ENCODE measurements at regions not wholly inside any gene's neighbourhood (a gene's known extent, or its start where the extent isn't known, plus 50 kb on each side); places are given as distances from the start of the nearest gene placed in this dataset.
A peak's percentile ranks its signal among the peaks of the same experiment; 100 is the strongest.

DNA sequence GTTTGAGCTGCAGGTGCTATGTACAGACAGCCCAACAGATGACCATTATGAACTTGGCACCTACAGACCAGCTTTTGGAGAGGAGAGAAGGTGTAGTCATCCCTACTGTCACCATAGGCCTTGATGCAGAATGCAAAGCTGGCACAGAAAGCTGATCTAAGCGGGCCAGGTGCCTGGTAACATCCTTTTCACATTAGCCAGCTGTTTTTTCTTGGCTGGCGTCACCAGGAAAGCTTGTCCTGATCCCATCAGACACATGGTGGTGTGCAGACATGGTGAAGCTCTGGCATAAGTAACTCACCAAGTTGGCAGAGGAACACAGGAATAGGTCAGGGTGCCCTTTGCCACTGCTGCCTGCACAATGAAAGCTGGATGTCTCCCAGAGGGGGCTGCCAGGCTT, 97.2 kb upstream of the MB21D2 start:
- no peak overlapping the region for H2AK5ac ChIP-seq (ENCODE audit: low read depth, low read length)
- no peak for FAIRE-seq
- no peak overlapping the region for H2BK5ac ChIP-seq (ENCODE audit: low read depth, low read length)
- H3K36me3 ChIP-seq (ENCODE audit: control insufficient read depth in 2 of 4, insufficient read depth in 4 of 4, low read length in 3 of 4) = 0 out of 8 replicates have a peak, but pooled peaks cover 0 to 2% (median 0%) of the 10 kb centered on the region in 4 experiments
- no peak overlapping the region for H3K9ac ChIP-seq (replicated peaks in 1 of 4; ENCODE audit: extremely low read depth in 1 of 4, low read depth in 3 of 4, low read length in 3 of 4)
- no peak overlapping the region for H3K56ac ChIP-seq (replicated peaks; ENCODE audit: insufficient read length, low read depth, low read length)
- no peak overlapping the region for H3K18ac ChIP-seq (ENCODE audit: extremely low read depth, low read length)
- no peak overlapping the region for H3K4ac ChIP-seq (replicated peaks; ENCODE audit: insufficient read length, low read depth, low read length)
- H2BK12ac ChIP-seq (ENCODE audit: low read depth, low read length) = no peak overlapping the region; the same call in 1 of the 2 replicates
- H3K14ac ChIP-seq (ENCODE audit: insufficient read length) = no peak overlapping the region
- H3K9me3 ChIP-seq (ENCODE audit: insufficient read depth in 2 of 2, low read depth in 1 of 2, low read length in 1 of 2) = peaks cover 3% of the 10 kb centered on the region in 2 experiments; a peak in 2 of 4 replicates
- no peak overlapping the region for H3K4me3 ChIP-seq (ENCODE audit: extremely low read depth in 1 of 4, insufficient read depth in 2 of 4, low read depth in 3 of 4, low read length in 4 of 4)
- H3K4me1 ChIP-seq (replicated peaks in 1 of 4; ENCODE audit: control insufficient read depth in 3 of 4, insufficient read depth in 4 of 4, low read length in 3 of 4) = peaks cover 0 to 6% (median 3%) of the 10 kb centered on the region in 4 experiments; a peak in 4 of 7 replicates
- no peak overlapping the region for H4K8ac ChIP-seq (ENCODE audit: extremely low read depth, insufficient read depth, low read length)
- H3K79me1 ChIP-seq (ENCODE audit: low read depth, low read length) = no peaks in the 10 kb centered on the region
- TF ChIP-seq RNF2 (IDR thresholded peaks at IDR 0.05; ENCODE audit: borderline replicate concordance, low read depth, low read length, missing control alignments, poor library complexity, severe bottlenecking) (no peak), SAP30 (IDR thresholded peaks at IDR 0.05; ENCODE audit: insufficient read depth, insufficient replicate concordance, low read length) (no peak)
- no peak overlapping the region for H4K91ac ChIP-seq (replicated peaks; ENCODE audit: insufficient read length, low read length)
- H2BK120ac ChIP-seq (replicated peaks; ENCODE audit: low read depth, low read length) = no peak overlapping the region
- no peak for DNase-seq (ENCODE audit: low read depth in 1 of 2, low spot score in 2 of 2)
- no peaks in the 10 kb centered on the region for H4K20me1 ChIP-seq (replicated peaks in 1 of 2; ENCODE audit: control insufficient read depth in 1 of 2, insufficient read depth in 2 of 2, low read length in 2 of 2)
- H2BK15ac ChIP-seq (ENCODE audit: low read length) = peak overlapping the region; percentile 4; the same call in 1 of the 2 replicates
- ChIA-PET POLR2A (ENCODE audit: partially characterized antibody) (no interaction called here), CTCF (ENCODE audit: partially characterized antibody) (interaction anchor here (0.9 to 1.8 kb wide), 2 partner anchors 26 to 200 kb away, joined by 3 to 6 read pairs; no protein-coding TSS in a partner anchor)
- no peaks in the 10 kb centered on the region for H3K23me2 ChIP-seq (ENCODE audit: low read depth, low read length)
- H4K5ac ChIP-seq (ENCODE audit: insufficient read length, low read depth, low read length) = no peak overlapping the region
- no peaks in the 10 kb centered on the region for H3K27me3 ChIP-seq (replicated peaks in 1 of 4; ENCODE audit: control insufficient read depth in 3 of 4, extremely low read depth in 1 of 4, insufficient read depth in 3 of 4, low read length in 3 of 4)
- no peak overlapping the region for H3K4me2 ChIP-seq (ENCODE audit: insufficient read depth in 1 of 2, low read depth in 2 of 2, low read length in 2 of 2)
- H3K79me2 ChIP-seq (ENCODE audit: control insufficient read depth in 1 of 2, insufficient read depth in 2 of 2, low read length in 2 of 2) = no peaks in the 10 kb centered on the region
- WGBS, 2 experiments (ENCODE audit: extremely low coverage in 1 of 2, insufficient coverage in 1 of 2, insufficient read length in 1 of 2, insufficient replicate concordance in 2 of 2, low coverage in 1 of 2, low lambda C conversion rate in 2 of 2, missing lambda C conversion rate in 1 of 2) = 79% methylated on average over 2 of the region's 2 CpGs; no CpG with 5 or more reads in 1 of the 2 experiments
- H2AFZ ChIP-seq (ENCODE audit: low read length) = no peak overlapping the region
- H2BK20ac ChIP-seq (ENCODE audit: low read length) = no peak overlapping the region
- no peak overlapping the region for H3K27ac ChIP-seq (ENCODE audit: low read depth, low read length)
- H3K23ac ChIP-seq (ENCODE audit: insufficient read length) = no peak overlapping the region
